Stimulated activated CD8-positive, alpha-beta memory T cell treated with anti-CD3 and anti-CD28 coated beads, Interleukin-4, amount 100 ng/mL, for 1 hour (primary cell): ENCODE measurements at regions not wholly inside any gene's neighbourhood (a gene's known extent, or its start where the extent isn't known, plus 50 kb on each side); places are given as distances from the start of the nearest gene placed in this dataset.
"Not testable (repeated sequence)": the region's sequence is repeated elsewhere in the genome, so short reads cannot be mapped to it uniquely, and the experiment has no call there.

ENCODE experiments used
- DNase-seq, 2 donors: peaks; one replicate each; pipeline ENCODE4 v3.0.0-alpha.2; 2020; ENCODE audit warnings: low read depth in 2 of 2, low spot score in 1 of 2

DNA sequence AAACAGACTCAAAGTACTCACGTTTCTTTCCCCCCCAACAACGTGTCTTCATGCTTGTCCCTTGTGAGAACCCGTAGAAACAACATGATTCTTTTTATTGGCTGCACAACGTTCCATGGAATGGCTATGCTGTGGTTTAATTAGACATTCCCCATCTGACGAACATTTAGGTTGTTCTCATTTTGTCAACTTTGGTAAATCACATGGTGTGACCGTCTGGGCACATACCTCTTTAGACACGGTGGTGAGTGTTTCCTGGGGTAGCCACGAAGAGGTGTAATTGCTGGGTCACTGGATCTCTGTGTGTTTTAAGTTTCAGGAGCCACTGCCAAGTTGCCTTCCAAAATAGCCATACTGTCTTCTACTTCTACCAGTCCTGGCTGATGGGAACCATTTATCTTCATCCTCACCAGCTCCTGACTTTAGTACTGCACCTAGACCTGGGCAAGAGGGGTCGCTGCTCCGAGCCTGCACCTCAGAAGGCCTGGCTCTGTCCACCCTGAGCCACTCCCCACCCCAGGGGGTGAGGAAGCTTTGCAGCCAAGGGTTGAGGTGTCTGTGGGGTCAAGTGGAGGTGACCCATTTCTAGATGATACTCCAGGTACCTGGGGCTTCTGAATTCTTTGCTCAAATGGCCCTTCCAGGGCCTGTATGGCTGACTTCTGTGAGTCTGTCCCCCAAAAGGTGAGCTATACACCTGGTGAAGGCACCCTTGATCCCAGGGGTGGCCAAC lies 84.7 kb downstream of the IRX5 start:
- no peak for DNase-seq

DNA sequence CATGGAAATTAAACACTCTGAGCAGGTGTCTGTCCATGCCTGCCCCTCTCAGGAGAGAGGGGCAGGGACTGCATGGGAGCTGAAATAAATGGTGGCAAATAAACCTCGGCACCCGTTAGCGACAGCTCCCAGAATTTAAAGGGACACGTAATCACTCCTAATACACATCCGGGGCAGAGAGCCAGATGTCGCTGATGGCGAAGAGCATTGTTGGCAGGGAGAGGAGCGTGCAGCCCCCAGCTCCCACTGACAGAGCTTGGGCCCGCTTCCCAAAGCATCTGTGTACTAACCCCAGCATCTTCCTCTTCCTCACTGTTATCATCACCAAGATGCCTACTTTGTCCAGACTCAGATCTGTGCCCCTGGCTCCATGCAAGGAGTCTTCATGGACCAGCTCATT lies 85.8 kb downstream of the IRX5 start:
- no peak for DNase-seq

DNA sequence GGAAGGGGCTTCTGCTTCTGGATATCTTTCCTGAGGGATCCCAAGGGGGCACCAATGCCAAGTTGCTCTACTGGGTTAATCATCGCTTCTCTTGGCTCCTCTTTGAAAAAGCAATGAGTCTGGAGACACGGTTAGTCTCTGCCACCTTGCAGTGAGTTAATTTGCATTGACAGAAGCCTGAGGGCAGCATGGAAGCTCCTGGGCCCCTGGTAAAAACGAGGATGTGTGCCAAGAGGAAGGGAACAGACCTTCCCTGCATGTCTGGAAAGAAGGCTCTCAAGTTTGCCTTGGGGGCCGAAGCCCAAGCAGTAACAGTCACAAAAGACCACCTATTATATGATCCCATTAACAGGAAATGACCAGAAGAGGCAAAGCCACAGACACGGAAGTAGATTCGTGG lies 86.7 kb downstream of the IRX5 start:
- no peak for DNase-seq

- DNase-seq = no peak
These were observed 88.2 kb downstream of the IRX5 start for GRCh38 chr16:55018881-55019280.

DNA sequence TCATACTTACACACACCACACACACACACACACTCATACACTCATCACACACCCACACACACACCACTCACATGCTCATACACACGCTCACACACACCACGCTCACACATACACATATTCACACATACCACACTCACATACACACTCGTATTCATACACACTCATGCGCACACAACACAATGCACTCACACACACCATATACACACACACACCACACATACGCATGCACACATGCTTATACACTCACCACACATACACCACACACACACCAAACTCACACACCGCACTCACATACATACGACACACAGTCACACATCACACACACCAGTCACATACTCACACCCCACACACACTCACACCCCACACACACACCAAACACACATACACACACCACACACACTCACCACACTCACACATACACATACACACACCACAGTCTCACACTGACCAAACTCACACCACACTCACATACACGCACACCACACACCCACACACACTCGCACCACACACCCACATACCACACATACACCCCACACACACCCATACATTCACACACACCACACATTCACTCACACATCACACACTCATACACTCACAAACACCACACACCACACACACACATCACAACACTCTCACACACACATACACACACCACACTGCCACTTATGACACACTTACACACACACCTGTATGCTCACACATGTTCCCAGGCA lies 88.9 kb downstream of the IRX5 start:
- DNase-seq = no peak

- DNase-seq = no peak
These were observed 91.2 kb downstream of the IRX5 start for GRCh38 chr16:55021595-55022475.

DNA sequence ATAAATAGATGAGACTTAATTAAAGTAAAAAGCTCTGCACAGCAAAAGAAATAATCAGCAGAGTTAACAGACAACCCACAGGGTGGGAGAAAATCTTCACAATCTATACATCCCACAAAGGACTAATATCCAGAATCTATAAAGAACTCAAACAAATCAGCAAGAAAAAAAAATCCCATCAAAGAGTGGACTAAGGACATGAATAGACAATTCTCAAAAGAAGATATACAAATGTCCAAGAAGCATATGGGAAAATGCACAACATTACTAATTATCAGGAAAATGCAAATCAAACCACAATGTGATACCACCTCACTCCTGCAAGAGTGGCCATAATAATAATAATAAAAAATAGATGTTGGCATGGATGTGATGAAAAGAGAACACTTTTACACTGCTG lies 96.6 kb downstream of the IRX5 start:
- DNase-seq = not testable (repeated sequence)

- DNase-seq = no peak
These were observed 98.8 kb downstream of the IRX5 start for GRCh38 chr16:55029509-55029908.

- no peak for DNase-seq
These were observed 100.3 kb downstream of the IRX5 start for GRCh38 chr16:55030944-55031343.

DNA sequence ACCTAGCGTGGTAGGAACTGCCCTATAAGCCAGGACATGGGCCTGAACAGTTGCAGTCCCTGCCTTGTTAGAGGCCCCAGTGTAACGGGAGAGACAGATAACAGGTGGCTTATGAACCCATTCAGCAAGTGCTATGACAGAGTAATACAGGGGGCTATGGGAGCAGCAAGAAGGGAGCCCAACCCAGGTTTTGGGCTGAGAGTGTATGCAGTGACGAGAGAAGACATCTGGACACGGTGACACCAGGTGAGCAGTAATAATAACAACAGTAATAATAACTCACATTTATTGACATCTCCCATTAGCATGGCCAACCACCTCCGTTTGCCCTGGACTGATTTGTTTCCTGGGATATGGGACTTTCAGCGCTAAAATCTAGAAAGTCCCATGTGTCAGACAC lies 100.8 kb downstream of the IRX5 start:
- no peak for DNase-seq

DNA sequence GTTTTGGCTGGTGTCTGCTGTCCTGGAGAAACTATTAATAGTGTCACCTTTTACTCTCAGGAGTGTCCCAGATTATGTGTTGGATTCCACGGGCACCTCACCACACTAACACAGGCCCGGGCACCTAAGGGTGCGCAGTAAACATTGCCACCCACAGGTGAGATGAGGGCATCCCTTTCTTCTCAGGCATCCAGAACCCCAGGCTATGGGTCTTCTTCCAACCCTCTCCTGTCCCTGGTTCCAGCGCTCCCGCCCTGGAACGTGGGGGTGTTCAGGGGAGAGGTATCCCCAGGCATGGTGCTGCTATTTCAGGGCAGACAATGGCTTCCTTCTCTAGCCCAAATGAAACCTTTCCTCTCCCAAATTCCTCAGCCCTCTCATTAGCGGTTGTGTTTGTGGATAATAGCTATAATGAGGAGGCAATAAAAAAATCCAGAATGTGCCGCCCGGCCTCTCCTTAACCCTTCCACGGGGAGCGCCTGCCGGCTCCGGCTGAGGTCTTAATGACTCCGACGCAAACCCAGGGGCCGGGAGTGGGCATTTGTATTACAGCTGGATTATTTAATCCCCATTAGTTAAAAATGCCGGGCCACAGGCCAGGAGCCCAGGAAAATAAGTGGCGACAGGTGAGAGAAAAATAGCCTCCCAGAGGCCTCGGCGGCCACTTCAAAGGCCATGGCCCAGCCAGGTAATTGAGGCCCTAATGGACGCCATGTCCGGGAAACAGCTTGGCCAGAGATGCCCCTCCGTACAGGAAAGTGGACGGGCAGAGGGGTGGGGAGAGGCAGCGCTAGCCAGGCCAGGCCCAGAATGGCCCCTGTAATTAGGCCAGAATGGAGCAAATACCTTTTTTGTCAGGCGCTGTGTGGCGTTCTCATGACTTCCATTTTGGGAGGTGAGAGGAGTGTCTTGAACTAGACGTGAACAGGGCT lies 102.8 kb downstream of the IRX5 start:
- DNase-seq = no peak

- DNase-seq = no peak
These were observed 104.4 kb downstream of the IRX5 start for GRCh38 chr16:55035029-55035428.

- no peak for DNase-seq
These were observed 105.3 kb downstream of the IRX5 start for GRCh38 chr16:55035956-55036355.

- no peak for DNase-seq
These were observed 105.7 kb downstream of the IRX5 start for GRCh38 chr16:55036371-55036821.

DNA sequence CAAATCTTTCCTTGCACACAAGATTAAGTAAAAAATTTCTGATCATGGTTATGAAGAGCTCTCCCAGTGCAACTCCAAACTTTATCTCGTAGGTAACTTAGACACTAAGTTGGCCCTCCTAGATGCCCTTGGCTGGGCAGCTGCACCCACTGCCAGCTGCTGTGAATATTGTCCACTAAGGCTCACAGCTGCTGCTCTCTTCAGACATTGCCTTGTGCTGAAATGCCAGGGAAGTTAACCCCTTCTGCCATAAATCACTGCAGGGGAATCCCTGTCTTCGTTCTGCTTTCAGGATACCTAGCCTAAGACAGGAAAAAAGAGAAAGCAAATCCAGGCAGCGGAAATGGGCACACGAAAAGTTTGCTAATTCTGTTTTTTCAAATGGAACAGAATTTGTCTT lies 106.4 kb downstream of the IRX5 start:
- no peak for DNase-seq

DNA sequence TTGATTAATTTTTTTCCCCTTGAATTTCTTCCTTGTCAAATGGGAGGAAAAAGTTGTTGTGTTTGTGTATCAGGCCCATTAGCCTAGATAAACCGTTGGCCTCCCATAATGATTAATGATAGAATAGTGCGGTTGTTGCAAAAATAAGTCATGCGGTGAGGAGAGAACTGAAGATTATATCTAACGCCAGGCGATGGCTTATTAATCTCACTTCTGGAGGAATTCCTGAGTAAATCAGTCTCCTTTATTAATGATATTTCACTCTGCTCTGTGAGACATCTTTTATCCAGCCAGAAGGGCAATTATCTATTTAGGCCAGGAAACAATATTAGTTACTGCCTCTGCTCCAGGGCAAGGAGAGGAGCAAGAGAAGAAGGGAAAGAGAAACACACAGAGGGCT lies 107.3 kb downstream of the IRX5 start:
- DNase-seq = no peak

GRCh38 chr16:55039042-55039441 lies 108.4 kb downstream of the IRX5 start:
- no peak for DNase-seq

- no peak for DNase-seq
These were observed 108.8 kb downstream of the IRX5 start for GRCh38 chr16:55039511-55039910.

- no peak for DNase-seq
These were observed 109.3 kb downstream of the IRX5 start for GRCh38 chr16:55039931-55040330.

DNA sequence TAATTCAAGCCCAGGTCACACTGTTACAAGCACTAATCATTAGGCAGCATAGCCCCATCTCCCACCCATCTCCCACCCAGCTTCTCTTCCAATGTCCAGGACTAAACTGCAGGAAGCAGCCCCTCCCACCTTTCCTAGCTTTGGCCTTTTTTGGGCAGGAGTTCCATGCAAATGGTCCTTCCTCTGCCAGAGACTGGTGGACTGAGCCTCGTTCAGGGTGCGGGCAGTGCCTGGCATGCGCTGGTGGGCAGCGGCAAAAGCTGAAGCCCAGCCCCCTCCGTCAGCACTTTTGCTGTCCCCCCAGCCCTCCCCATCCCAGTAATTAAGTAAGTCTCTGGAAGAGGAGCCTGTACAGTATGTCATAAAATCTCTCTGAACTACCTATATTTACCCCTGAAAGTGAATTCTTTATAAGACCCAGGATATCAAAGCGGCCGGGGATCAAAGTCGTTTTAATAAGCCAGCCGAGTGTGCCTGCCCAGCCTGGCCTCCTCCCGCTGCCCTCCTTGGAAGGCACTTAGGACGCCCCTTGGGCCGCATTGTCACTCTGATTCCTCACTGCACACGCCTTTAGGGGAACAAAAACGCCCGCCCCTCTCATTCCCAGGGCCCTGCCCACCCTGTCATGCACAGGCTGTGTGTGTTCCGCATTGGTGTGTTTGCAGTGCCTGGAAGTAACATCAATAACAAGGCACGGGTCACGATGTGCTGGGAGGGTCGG lies 109.9 kb downstream of the IRX5 start:
- DNase-seq = no peak
